ENCODE measurements at regions not wholly inside any gene's neighbourhood (a gene's known extent, or its start where the extent isn't known, plus 50 kb on each side); places are given as distances from the start of the nearest gene placed in this dataset.

DNA sequence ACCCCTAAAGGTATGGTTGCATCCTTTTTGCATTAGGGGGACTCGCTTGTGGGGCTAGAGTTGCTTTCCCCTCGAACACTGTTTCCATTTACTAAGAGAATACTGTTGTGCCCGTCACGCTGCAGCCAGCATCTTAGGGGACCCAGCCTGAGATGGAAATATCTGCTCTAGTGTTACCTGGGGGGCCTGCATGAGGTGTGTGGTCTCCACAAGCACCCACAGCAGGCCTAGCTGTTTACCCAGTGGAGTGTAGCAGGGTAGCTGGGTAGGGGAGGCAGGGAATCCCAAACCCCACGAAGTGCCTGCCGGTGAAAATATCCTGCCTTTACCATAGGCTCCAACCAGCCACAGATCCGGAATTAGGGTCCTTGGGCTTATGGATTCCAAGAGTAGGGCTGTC lies 303.6 kb downstream of the PTPRU start:
- no peak for TF ChIP-seq POLR2AphosphoS5 (IDR thresholded peaks at IDR 0.05; ENCODE audit: low read depth, low read length)
- no peak for TF ChIP-seq POLR2A (IDR thresholded peaks at IDR 0.05; ENCODE audit: low read depth, low read length)
